Natural killer cell (primary cell): ENCODE measurements at regions not wholly inside any gene's neighbourhood (a gene's known extent, or its start where the extent isn't known, plus 50 kb on each side); places are given as distances from the start of the nearest gene placed in this dataset.

ENCODE experiments used
- ATAC-seq, 3 donors: fragments of 150-1000 bp in 2 of 3; fragments of 200-7000 bp in 1 of 3; cut with Tn5 transposase; 1 replicate in 1 of 3; 2 replicates in 2 of 3; pipeline ENCODE4 v1.10.0; 2021; ENCODE audit warnings: mild to moderate bottlenecking in 2 of 3, moderate library complexity in 2 of 3
- DNase-seq, 2 donors: peaks; one replicate each; pipeline versions ENCODE4 v3.0.0 to v3.0.0-alpha.2; 2013 to 2021; ENCODE audit warnings: mixed read lengths in 1 of 2
- H3K27ac ChIP-seq: one replicate; pipeline ENCODE4 v1.5.1; 2013; ENCODE audit warnings: mild to moderate bottlenecking, low read length
- H3K27me3 ChIP-seq: one replicate; pipeline ENCODE4 v1.6.1; 2013; ENCODE audit warnings: low read length; ENCODE audit not compliant: control insufficient read depth, insufficient read depth
- H3K36me3 ChIP-seq: one replicate; pipeline ENCODE4 v1.6.1; 2013; ENCODE audit warnings: low read length; ENCODE audit not compliant: control insufficient read depth, insufficient read depth
- H3K4me1 ChIP-seq: one replicate; pipeline ENCODE4 v1.6.1; 2013; ENCODE audit warnings: low read length; ENCODE audit not compliant: control insufficient read depth, insufficient read depth
- H3K4me3 ChIP-seq: one replicate; pipeline ENCODE4 v1.5.1; 2013; ENCODE audit warnings: low read length
- H3K9me3 ChIP-seq: one replicate; pipeline ENCODE4 v1.6.1; 2013; ENCODE audit warnings: low read length; ENCODE audit not compliant: control insufficient read depth, insufficient read depth
- H3K27ac Mint-ChIP-seq, 2 donors: one replicate each; pipeline ENCODE4 v1.8.0; 2022; ENCODE audit warnings: mild to moderate bottlenecking in 2 of 2, mixed read lengths in 2 of 2, moderate library complexity in 1 of 2
- H3K27me3 Mint-ChIP-seq, 2 donors: one replicate each; pipeline ENCODE4 v1.8.0; 2022; ENCODE audit warnings: low read depth in 2 of 2, mixed read lengths in 2 of 2
- H3K36me3 Mint-ChIP-seq: one replicate; pipeline ENCODE4 v1.8.0; 2022; ENCODE audit warnings: mixed read lengths
- H3K4me1 Mint-ChIP-seq, 2 donors: one replicate each; pipeline ENCODE4 v1.8.0; 2022; ENCODE audit warnings: mixed read lengths in 2 of 2
- H3K4me3 Mint-ChIP-seq: one replicate; pipeline ENCODE4 v1.8.0; 2022; ENCODE audit warnings: mild to moderate bottlenecking, moderate library complexity, mixed read lengths
- H3K9me3 Mint-ChIP-seq, 2 donors: one replicate each; pipeline ENCODE4 v1.8.0; 2022; ENCODE audit warnings: mixed read lengths in 2 of 2
- CTCF ChIP-seq: fragments of 200-600 bp; IDR thresholded peaks from one replicate; pipeline ENCODE4 v1.8.0; 2022; ENCODE audit warnings: antibody characterized with exemption
- WGBS: methylation state at CpG from one replicate; pipeline ENCODE4 v1.1.7; 2013; ENCODE audit warnings: missing lambda C conversion rate; ENCODE audit not compliant: insufficient coverage; 5-methylcytosine and 5-hydroxymethylcytosine counted together
- intact Hi-C: fragments of 100-400 bp; cut with micrococcal nuclease; formaldehyde crosslinking; loops from one replicate; pipeline ENCODE4 v1.14.2; 2022

- Mint-ChIP-seq H3K36me3 (no peaks in the 10 kb centered on the region), H3K4me1 (no peaks in the 10 kb centered on the region), H3K27me3 (peaks cover 0 to 2% of the 10 kb centered on the region in 2 donors), H3K27ac (no peak overlapping the region), H3K9me3 (no peaks in the 10 kb centered on the region), H3K4me3 (no peak overlapping the region)
- Histone ChIP-seq H3K4me1 (no peaks in the 10 kb centered on the region), H3K9me3 (no peaks in the 10 kb centered on the region), H3K27me3 (no peaks in the 10 kb centered on the region), H3K27ac (no peak overlapping the region), H3K36me3 (no peaks in the 10 kb centered on the region), H3K4me3 (no peak overlapping the region)
- ATAC-seq (no peak), DNase-seq (no peak)
- TF ChIP-seq CTCF: no peak
- WGBS: 72% methylated on average over 4 of the region's 5 CpGs
- intact Hi-C loops: no loop called here
These were observed 155.9 kb upstream of the PJA1 start for GRCh38 chrX:69321006-69321655.

- no peak overlapping the region for H3K4me3 ChIP-seq
- no peaks in the 10 kb centered on the region for H3K27me3 ChIP-seq
- Mint-ChIP-seq H3K27me3 (peaks cover 0 to 2% of the 10 kb centered on the region in 2 donors), H3K9me3 (no peaks in the 10 kb centered on the region), H3K36me3 (no peaks in the 10 kb centered on the region), H3K4me3 (no peak overlapping the region), H3K4me1 (no peaks in the 10 kb centered on the region), H3K27ac (no peak overlapping the region)
- no peak overlapping the region for H3K27ac ChIP-seq
- no peaks in the 10 kb centered on the region for H3K36me3 ChIP-seq
- H3K9me3 ChIP-seq: no peaks in the 10 kb centered on the region
- no peaks in the 10 kb centered on the region for H3K4me1 ChIP-seq
- WGBS: 81% methylated on average over 1 of the region's 1 CpG
- DNase-seq (no peak), ATAC-seq (no peak)
- TF ChIP-seq CTCF: no peak
- intact Hi-C loops: no loop called here
These were observed 154.9 kb upstream of the PJA1 start for GRCh38 chrX:69320116-69320515.

GRCh38 chrX:69319376-69319775, 154.1 kb upstream of the PJA1 start:
- H3K4me1 ChIP-seq: no peaks in the 10 kb centered on the region
- no peak overlapping the region for H3K27ac ChIP-seq
- no peak overlapping the region for H3K4me3 ChIP-seq
- peaks cover 0 to 2% of the 10 kb centered on the region in 2 donors for H3K27me3 Mint-ChIP-seq
- no peaks in the 10 kb centered on the region for H3K27me3 ChIP-seq
- no peak for DNase-seq
- no peaks in the 10 kb centered on the region for H3K4me1 Mint-ChIP-seq
- H3K36me3 Mint-ChIP-seq: no peaks in the 10 kb centered on the region
- no peak for TF ChIP-seq CTCF
- H3K36me3 ChIP-seq: no peaks in the 10 kb centered on the region
- no peaks in the 10 kb centered on the region for H3K9me3 ChIP-seq
- no peak overlapping the region for H3K27ac Mint-ChIP-seq
- intact Hi-C loops: no loop called here
- no peaks in the 10 kb centered on the region for H3K9me3 Mint-ChIP-seq
- H3K4me3 Mint-ChIP-seq: no peak overlapping the region
- ATAC-seq: no peak
- 90% methylated on average over 7 of the region's 7 CpGs for WGBS
